ENCODE measurements at regions not wholly inside any gene's neighbourhood (a gene's known extent, or its start where the extent isn't known, plus 50 kb on each side); places are given as distances from the start of the nearest gene placed in this dataset.

DNA sequence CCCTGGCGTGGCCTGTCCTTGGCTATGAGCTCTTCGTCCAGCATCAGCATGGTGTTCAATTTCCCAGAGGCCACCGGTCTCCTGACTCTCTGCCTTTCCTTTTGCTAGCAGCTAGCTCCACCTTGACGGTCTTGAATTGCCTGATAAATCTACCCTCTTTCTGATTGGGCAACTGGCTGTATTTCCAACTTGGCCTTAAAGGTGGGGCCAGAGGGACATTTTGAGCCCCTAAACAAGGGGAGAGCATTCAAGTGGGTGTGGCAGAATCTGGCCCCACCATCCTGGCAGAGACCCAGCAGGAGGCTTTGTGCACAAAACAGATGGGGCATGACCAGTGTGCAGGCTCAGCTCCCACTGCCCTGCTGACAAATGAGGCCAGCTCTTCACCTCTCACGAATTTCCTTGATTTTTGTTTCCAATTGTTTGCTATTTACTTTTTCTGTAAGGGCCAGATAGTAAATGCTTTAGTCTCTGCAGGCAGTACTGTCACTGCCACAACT is 148.9 kb upstream of the VSTM2B start:
- TF ChIP-seq, protein P1, sequence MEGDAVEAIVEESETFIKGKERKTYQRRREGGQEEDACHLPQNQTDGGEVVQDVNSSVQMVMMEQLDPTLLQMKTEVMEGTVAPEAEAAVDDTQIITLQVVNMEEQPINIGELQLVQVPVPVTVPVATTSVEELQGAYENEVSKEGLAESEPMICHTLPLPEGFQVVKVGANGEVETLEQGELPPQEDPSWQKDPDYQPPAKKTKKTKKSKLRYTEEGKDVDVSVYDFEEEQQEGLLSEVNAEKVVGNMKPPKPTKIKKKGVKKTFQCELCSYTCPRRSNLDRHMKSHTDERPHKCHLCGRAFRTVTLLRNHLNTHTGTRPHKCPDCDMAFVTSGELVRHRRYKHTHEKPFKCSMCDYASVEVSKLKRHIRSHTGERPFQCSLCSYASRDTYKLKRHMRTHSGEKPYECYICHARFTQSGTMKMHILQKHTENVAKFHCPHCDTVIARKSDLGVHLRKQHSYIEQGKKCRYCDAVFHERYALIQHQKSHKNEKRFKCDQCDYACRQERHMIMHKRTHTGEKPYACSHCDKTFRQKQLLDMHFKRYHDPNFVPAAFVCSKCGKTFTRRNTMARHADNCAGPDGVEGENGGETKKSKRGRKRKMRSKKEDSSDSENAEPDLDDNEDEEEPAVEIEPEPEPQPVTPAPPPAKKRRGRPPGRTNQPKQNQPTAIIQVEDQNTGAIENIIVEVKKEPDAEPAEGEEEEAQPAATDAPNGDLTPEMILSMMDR (IDR thresholded peaks at IDR 0.05 in 2 of 3, conservative IDR thresholded peaks at IDR 0.05 in 1 of 3; ENCODE audit: borderline replicate concordance in 1 of 3, insufficient read depth in 1 of 3, low read depth in 2 of 3, low read length in 2 of 3), result no peak
- TF ChIP-seq EZH2 (IDR thresholded peaks at IDR 0.05), result no peak
- no peak for TF ChIP-seq SIN3A (IDR thresholded peaks at IDR 0.05; ENCODE audit: low read depth)
- TF ChIP-seq POLR2A (IDR thresholded peaks at IDR 0.05; ENCODE audit: borderline replicate concordance, extremely low read depth, insufficient read depth, insufficient read length), result no peak
- TF ChIP-seq RAD21 (IDR thresholded peaks at IDR 0.05; ENCODE audit: low read depth), result no peak
- TF ChIP-seq, protein P2, sequence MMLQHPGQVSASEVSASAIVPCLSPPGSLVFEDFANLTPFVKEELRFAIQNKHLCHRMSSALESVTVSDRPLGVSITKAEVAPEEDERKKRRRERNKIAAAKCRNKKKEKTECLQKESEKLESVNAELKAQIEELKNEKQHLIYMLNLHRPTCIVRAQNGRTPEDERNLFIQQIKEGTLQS (IDR thresholded peaks at IDR 0.05), result no peak
- no peak for TF ChIP-seq ELF1 (IDR thresholded peaks at IDR 0.05; ENCODE audit: borderline replicate concordance, low read depth)
- no peak for TF ChIP-seq SRF (IDR thresholded peaks at IDR 0.05; ENCODE audit: low read depth)
- TF ChIP-seq ZNF274 (IDR thresholded peaks at IDR 0.05; ENCODE audit: low read depth, low read length), result no peak
- no peak for TF ChIP-seq YY1 (IDR thresholded peaks at IDR 0.05; ENCODE audit: extremely low read depth, insufficient replicate concordance, low read depth, low read length)
